ENCODE measurements at regions not wholly inside any gene's neighbourhood (a gene's known extent, or its start where the extent isn't known, plus 50 kb on each side); places are given as distances from the start of the nearest gene placed in this dataset.
"Not testable (repeated sequence)": the region's sequence is repeated elsewhere in the genome, so short reads cannot be mapped to it uniquely, and the experiment has no call there.

GRCh38 chr21:17219050-17219449, 293.8 kb upstream of the CXADR start:
- intact Hi-C loops (cut with micrococcal nuclease) = not testable (repeated sequence)

GRCh38 chr21:17231124-17231523, 281.7 kb upstream of the CXADR start:
- intact Hi-C loops (cut with micrococcal nuclease) = no loop called here

DNA sequence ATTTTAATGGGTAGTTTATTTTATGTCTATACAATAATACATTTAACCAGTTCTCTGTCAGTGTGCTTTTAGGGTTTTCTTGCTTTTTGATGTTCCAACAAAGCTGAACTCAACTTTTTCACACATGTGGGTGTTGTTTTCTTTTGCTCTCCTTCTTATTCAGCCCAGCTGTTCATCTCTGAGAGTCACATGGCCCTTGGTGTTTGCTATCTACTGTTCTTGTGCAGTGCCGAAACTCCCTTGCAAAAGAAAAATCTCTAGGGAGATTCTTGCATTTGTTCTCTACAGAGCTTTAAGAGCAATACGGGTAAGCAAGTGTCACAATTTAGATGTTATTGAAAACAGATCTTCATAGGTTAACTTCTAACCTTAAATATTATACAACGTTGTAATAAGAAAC, 281.1 kb upstream of the CXADR start:
- intact Hi-C loops (cut with micrococcal nuclease) = no loop called here

GRCh38 chr21:17238468-17238867, 274.4 kb upstream of the CXADR start:
- intact Hi-C loops (cut with micrococcal nuclease) = no loop called here

GRCh38 chr21:17250778-17251241, 262.0 kb upstream of the CXADR start:
- intact Hi-C loops (cut with micrococcal nuclease) = no loop called here

DNA sequence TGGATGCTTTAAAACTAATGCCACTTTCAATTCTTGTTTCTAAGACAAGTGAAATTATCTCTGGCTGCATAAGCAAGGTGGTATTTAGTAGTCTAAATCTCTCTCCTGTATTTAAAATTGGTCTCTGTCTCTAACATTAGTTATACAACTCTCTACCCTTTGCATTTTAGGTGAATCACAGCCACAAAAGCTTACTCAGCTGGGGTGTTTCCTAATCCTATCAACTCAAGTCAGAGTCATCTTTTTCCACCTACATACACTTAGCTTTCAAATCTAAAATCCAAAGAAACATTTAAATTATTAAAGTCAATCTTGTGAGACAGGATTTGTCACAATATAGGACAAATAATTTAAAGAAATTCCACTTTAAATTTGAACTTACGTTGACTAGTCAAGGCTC, 255.1 kb upstream of the CXADR start:
- intact Hi-C loops (cut with micrococcal nuclease) = no loop called here

DNA sequence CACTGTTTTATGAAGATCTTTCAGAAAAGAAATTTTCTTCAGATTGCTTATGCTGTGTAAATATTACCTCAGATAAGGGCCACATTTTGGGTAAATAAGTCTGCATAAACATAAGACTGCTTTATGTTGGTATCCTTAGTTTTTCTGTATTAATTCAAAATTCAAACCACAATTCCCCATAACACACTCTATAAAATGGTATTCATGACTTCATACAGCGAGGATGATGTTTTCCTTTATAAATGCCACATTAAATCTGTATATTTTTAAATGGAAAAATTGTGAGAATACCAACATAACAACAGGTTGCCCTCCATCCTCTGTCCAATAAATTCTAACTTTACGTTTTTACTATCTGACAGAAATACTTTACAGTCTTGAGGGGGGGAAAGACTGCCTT, 248.7 kb upstream of the CXADR start:
- intact Hi-C loops (cut with micrococcal nuclease) = no loop called here

DNA sequence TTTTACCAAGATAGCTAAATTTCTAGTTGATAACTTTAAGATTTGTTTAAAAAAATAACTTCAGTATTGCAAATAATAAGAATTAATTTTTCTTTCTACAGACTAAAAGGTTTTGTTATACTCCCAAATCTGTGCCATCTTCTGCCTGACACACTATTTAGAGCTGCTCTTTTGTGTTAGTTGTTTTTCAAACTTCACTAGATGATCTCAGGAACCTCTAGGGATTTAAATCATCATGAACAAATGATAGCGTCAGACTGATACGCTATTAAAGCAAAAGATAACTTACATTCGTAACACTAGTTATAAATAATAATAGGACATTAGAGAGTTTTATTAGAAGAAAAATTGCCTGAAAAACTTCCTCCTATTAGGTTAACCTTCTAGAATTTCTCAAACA, 243.1 kb upstream of the CXADR start:
- intact Hi-C loops (cut with micrococcal nuclease) = loop anchor here (5.0 kb wide), 1 partner anchor 1187 kb away; no protein-coding TSS in a partner anchor

- intact Hi-C loops (cut with micrococcal nuclease) = loop anchor here (5.0 kb wide), 1 partner anchor 1188 kb away; no protein-coding TSS in a partner anchor
Measured at GRCh38 chr21:17270229-17270628, 242.6 kb upstream of the CXADR start.

DNA sequence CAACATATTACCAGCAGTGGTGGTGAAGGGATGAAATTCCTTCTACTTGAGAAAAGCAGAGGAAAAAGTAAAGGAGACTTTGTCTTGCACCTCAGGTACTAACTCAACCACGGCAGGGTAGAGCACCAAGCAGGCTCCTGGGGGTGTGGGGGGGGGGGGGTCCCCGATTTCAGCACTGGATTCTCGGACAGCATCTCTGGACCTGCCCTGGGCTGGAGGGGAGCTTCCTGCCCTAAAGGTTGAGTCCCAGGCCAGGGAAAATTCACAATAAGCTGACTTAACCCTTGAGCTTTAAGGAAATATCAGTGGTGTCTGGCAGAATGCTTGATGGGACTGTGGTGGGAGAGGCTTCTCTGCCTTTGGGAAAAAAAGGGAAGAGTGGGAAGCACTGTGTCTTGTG, 233.2 kb upstream of the CXADR start:
- intact Hi-C loops (cut with micrococcal nuclease) = no loop called here

DNA sequence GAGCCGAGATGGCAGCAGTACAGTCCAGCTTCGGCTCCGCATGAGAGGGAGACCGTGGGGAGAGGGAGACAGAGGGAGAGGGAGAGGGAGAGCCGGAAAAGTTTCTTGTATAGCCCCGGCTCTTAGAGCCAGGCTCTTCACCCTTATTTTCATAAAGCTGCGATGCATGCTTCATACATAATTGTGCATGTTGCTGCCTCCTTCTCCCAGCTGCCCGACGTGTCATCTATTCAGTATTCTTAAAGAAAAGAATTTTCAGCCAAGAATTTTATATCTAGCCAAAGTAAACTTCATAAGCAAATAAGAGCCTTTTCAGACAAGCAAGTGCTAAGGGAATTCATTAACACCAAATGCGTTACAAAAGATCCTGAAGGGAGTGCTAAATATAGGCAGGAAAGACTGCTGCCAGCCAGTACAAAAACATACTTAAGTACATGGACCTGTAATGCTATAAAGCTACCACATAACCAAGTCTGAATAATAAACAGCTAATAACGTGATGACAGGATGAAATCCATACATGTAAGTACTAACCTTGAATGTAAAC, 219.8 kb upstream of the CXADR start:
- intact Hi-C loops (cut with micrococcal nuclease) = not testable (repeated sequence)

DNA sequence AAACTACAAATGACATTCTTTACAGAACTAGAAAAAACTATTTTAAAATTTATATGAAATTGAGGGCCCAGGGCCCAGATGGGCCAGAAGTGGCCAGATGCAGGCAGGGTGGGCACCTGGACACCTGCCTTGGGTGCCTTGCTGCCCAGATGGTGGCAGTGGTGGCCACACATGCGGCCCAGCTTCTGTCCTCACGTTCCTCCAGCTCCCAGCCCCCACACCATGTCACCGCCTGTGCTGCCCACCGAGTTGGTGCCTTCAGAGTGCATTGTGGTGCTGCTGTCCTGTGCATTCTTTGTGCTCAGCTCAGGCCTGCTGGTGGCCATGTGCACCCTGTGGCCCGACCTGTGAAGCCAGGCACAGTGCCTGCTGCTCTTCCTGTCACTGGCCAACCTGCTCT, 216.8 kb upstream of the CXADR start:
- intact Hi-C loops (cut with micrococcal nuclease) = no loop called here

- intact Hi-C loops (cut with micrococcal nuclease) = not testable (repeated sequence)
Measured at GRCh38 chr21:17299576-17299975, 213.3 kb upstream of the CXADR start.

DNA sequence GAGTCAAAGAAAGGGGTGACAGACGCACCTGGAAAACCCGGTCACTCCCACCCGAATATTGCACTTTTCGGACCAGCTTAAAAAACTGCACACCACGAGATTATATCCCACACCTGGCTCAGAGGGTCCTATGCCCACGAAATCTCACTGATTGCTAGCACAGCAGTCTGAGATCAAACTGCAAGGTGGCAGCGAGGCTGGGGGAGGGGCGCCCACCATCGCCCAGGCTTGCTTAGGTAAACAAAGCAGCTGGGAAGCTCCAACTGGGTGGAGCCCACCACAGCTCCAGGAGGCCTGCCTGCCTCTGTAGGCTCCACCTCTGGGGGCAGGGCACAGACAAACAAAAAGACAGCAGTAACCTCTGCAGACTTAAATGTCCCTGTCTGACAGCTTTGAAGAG, 185.1 kb upstream of the CXADR start:
- intact Hi-C loops (cut with micrococcal nuclease) = not testable (repeated sequence)

DNA sequence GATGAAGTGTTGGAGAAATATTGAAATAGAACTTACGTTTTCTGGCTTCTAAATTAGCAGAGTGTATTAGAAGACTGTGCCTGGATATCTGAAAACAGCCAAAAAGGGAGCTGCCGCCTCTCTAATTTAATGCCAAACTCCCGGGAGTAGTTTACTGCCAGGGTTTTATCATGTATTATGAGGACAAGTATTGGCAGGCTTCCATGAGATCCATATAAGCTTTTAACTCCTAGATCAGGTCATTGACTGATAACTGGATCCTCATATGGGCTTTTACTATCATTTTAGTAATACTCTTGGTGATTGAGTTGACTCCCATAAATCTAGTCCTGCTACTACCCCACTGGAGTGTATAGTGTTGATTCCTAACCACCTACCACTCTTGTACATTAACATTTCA, 178.4 kb upstream of the CXADR start:
- intact Hi-C loops (cut with micrococcal nuclease) = no loop called here

GRCh38 chr21:17340081-17340480, 172.8 kb upstream of the CXADR start:
- intact Hi-C loops (cut with micrococcal nuclease) = no loop called here

DNA sequence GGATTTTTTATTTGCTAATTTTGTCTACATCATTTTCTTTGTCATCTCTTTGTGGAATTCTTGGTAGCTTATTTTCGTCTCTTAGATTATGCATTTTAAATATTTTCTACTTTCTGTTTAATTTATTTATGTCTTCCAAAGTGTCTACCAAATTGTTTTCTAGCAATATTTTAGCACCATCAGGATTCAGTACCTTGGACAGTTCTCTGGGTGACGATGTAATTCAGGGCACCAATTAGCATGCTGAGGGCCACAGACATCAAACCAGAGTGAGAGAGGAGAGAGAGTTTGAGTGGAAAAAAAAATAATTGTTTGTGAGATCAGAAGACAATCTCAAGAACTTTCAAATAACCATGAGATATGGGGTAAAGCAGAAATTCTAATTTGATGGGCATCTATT, 169.8 kb upstream of the CXADR start:
- intact Hi-C loops (cut with micrococcal nuclease) = no loop called here

- intact Hi-C loops (cut with micrococcal nuclease) = no loop called here
Measured at GRCh38 chr21:17348357-17348756, 164.5 kb upstream of the CXADR start.

DNA sequence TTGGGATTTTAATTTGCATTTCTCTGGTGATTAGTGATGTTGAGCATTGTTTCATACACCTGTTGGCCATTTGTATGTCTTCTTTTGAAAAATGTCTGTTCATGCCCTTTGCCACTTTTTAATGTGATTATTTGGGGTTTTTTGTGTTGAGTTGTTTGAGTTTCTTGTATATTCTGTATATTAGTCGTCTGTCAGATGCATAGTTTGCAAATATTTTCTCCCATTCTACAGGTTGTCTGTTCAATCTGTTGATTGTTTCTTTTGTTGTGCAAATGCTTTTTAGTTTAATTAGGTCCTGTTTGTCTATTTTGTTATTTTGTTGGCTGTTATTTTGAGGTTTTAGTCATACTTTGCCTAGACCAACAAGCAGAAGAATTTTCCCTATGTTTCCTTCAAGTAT, 164.0 kb upstream of the CXADR start:
- intact Hi-C loops (cut with micrococcal nuclease) = no loop called here

- intact Hi-C loops (cut with micrococcal nuclease) = no loop called here
Measured at GRCh38 chr21:17351766-17352165, 161.1 kb upstream of the CXADR start.

DNA sequence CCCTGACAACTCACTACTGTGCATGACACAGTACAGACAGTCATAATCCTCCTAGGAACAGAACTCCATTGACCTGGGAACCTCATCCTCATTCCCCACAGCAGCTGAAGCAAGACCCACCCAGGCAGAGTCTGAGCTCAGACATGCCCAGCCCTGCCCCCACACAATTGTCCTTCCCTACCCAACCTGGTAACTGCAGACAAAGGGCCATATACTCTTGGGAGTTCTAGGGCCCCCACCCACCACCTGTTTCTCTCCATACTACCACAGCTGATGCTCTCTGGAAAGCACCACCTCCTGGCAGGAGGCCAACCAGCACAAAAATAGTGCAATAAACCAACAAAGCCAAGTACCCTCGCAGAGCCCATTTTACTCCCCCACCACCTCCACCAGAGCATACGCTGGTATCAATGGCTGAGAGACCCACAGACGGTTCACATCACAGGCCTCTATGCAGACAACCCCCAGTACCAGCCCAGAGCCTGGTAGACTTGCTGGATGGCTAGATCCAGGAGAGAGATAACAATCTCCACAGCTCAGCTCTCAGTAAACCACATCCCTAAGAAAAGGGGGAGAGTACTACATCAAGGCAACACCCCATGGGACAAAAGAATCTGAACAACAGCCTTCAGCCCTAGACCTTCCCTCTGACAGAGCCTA, 159.7 kb upstream of the CXADR start:
- intact Hi-C loops (cut with micrococcal nuclease) = no loop called here

- intact Hi-C loops (cut with micrococcal nuclease) = no loop called here
Measured at GRCh38 chr21:17359781-17360180, 153.1 kb upstream of the CXADR start.

- intact Hi-C loops (cut with micrococcal nuclease) = no loop called here
Measured at GRCh38 chr21:17368748-17369363, 144.0 kb upstream of the CXADR start.
